ENCODE measurements at regions not wholly inside any gene's neighbourhood (a gene's known extent, or its start where the extent isn't known, plus 50 kb on each side); places are given as distances from the start of the nearest gene placed in this dataset.

DNA sequence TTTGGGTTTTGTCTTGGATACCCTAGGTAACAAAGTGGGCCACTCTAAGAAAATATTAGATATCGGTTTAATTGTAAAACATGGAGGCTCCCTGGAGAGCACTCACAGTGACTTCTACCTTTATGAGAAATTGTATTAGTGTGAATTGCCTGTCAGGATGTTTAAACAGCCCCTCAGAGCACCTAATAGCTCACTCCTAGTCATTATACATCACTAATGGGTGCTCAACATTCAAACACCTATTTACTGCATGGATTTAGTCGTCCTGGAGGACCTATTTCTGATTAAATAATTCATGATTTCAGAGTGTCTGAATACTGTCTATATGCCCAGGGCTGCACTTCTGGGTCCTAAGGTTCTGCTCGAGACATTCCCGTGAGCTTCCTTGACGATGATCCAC lies 430.2 kb upstream of the EEF2KMT start:
- no peaks in the 10 kb centered on the region for H3K4me1 ChIP-seq (ENCODE audit: control insufficient read depth in 1 of 2, insufficient read depth in 2 of 2, low read length in 2 of 2)
- H3K9me3 ChIP-seq (ENCODE audit: control insufficient read depth in 1 of 2, insufficient read depth in 1 of 2, low read depth in 1 of 2, low read length in 2 of 2): no peaks in the 10 kb centered on the region
- TF ChIP-seq, protein P1, sequence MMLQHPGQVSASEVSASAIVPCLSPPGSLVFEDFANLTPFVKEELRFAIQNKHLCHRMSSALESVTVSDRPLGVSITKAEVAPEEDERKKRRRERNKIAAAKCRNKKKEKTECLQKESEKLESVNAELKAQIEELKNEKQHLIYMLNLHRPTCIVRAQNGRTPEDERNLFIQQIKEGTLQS (IDR thresholded peaks at IDR 0.05): no peak
- TF ChIP-seq CBX3 (IDR thresholded peaks at IDR 0.05; ENCODE audit: low read depth) (no peak), RAD21 (IDR thresholded peaks at IDR 0.05; ENCODE audit: low read depth) (no peak), ELF1 (IDR thresholded peaks at IDR 0.05; ENCODE audit: borderline replicate concordance, low read depth) (no peak), JUND (IDR thresholded peaks at IDR 0.05) (no peak), YY1 (IDR thresholded peaks at IDR 0.05; ENCODE audit: extremely low read depth, insufficient replicate concordance, low read depth, low read length) (no peak)
- CTCF ChIA-PET: no interaction called here
- no peaks in the 10 kb centered on the region for H3K9me2 ChIP-seq (ENCODE audit: insufficient read depth)
- H4K20me1 ChIP-seq (ENCODE audit: insufficient read depth): no peaks in the 10 kb centered on the region
- H3K9ac ChIP-seq (ENCODE audit: low read length): no peak overlapping the region
- RAD21 ChIA-PET (ENCODE audit: low non-redundant PET in 1 of 2, low total read pairs in 2 of 2, uncharacterized antibody in 2 of 2, unreplicated experiment in 2 of 2): no interaction called here
- H3K79me2 ChIP-seq (ENCODE audit: insufficient read depth, low read length): no peaks in the 10 kb centered on the region
- DNase-seq (ENCODE audit: low read depth, low spot score) (no peak), ATAC-seq (no peak)
- no peak overlapping the region for H3K4me3 ChIP-seq (replicated peaks in 1 of 2; ENCODE audit: low read depth in 1 of 2, low read length in 2 of 2)
- intact Hi-C loops (cut with micrococcal nuclease): no loop called here
- H3K27me3 ChIP-seq (ENCODE audit: insufficient read depth, low read length): peaks cover 21% of the 10 kb centered on the region
- POLR2A ChIA-PET: no interaction called here
- no peak overlapping the region for H3K4me2 ChIP-seq (ENCODE audit: low read length)
- no peak overlapping the region for H2AFZ ChIP-seq (ENCODE audit: low read depth, low read length, poor library complexity, severe bottlenecking)
- H3K36me3 ChIP-seq (ENCODE audit: control insufficient read depth in 1 of 2, insufficient read depth in 2 of 2, low read length in 2 of 2): no peaks in the 10 kb centered on the region
- no TSS peak for BruUV-seq (replicated peaks)
- H3K27ac ChIP-seq (ENCODE audit: low read depth, low read length): no peak overlapping the region

DNA sequence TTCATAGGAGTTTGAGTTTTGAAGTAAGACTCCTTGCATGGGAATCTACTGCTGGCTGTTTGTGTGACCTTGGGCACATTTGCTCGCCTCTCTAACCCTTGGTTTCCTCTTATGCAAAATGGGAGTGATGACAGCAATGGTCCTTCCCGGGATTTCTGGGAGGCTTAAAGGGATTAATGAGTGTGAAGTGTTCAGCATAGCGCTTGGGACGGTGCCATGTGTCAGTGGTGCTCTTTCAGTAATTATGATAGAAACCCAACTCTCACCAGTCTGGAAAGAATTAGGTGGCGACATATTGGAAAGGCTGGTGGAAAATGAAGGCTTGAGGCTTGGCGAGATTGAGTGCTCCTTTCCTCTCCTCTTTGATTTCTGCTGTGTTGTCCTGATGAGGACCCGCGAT lies 429.2 kb upstream of the EEF2KMT start:
- Histone ChIP-seq H4K20me1 (ENCODE audit: insufficient read depth) (no peaks in the 10 kb centered on the region), H3K9me3 (ENCODE audit: control insufficient read depth in 1 of 2, insufficient read depth in 1 of 2, low read depth in 1 of 2, low read length in 2 of 2) (no peaks in the 10 kb centered on the region), H3K79me2 (ENCODE audit: insufficient read depth, low read length) (no peaks in the 10 kb centered on the region), H3K36me3 (ENCODE audit: control insufficient read depth in 1 of 2, insufficient read depth in 2 of 2, low read length in 2 of 2) (no peaks in the 10 kb centered on the region), H3K9ac (ENCODE audit: low read length) (no peak overlapping the region), H3K4me1 (ENCODE audit: control insufficient read depth in 1 of 2, insufficient read depth in 2 of 2, low read length in 2 of 2) (no peaks in the 10 kb centered on the region), H3K4me2 (ENCODE audit: low read length) (no peak overlapping the region), H3K27me3 (ENCODE audit: insufficient read depth, low read length) (peaks cover 14% of the 10 kb centered on the region; the same call in 1 of the 2 replicates), H2AFZ (ENCODE audit: low read depth, low read length, poor library complexity, severe bottlenecking) (no peak overlapping the region), H3K4me3 (replicated peaks in 1 of 2; ENCODE audit: low read depth in 1 of 2, low read length in 2 of 2) (no peak overlapping the region), H3K9me2 (ENCODE audit: insufficient read depth) (no peaks in the 10 kb centered on the region), H3K27ac (ENCODE audit: low read depth, low read length) (no peak overlapping the region)
- intact Hi-C loops (cut with micrococcal nuclease): no loop called here
- ChIA-PET POLR2A (no interaction called here), CTCF (no interaction called here), RAD21 (ENCODE audit: low non-redundant PET in 1 of 2, low total read pairs in 2 of 2, uncharacterized antibody in 2 of 2, unreplicated experiment in 2 of 2) (no interaction called here)
- ATAC-seq (no peak), DNase-seq (ENCODE audit: low read depth, low spot score) (no peak)
- TF ChIP-seq POLR2AphosphoS5 (IDR thresholded peaks at IDR 0.05; ENCODE audit: low read depth, low read length) (no peak), FOSL1 (IDR thresholded peaks at IDR 0.05; ENCODE audit: low read depth) (no peak), ELF1 (IDR thresholded peaks at IDR 0.05; ENCODE audit: borderline replicate concordance, low read depth) (no peak), POLR2A (IDR thresholded peaks at IDR 0.05; ENCODE audit: borderline replicate concordance, extremely low read depth, insufficient read depth, insufficient read length) (no peak), SIN3A (IDR thresholded peaks at IDR 0.05; ENCODE audit: low read depth) (no peak), CTCF (IDR thresholded peaks at IDR 0.05 in 2 of 3, conservative IDR thresholded peaks at IDR 0.05 in 1 of 3; ENCODE audit: borderline replicate concordance in 1 of 3, insufficient read depth in 1 of 3, low read depth in 2 of 3, low read length in 2 of 3) (no peak), JUND (IDR thresholded peaks at IDR 0.05) (no peak), YY1 (IDR thresholded peaks at IDR 0.05; ENCODE audit: extremely low read depth, insufficient replicate concordance, low read depth, low read length) (no peak)
- BruUV-seq (replicated peaks): no TSS peak
